ENCODE measurements at regions not wholly inside any gene's neighbourhood (a gene's known extent, or its start where the extent isn't known, plus 50 kb on each side); places are given as distances from the start of the nearest gene placed in this dataset.

DNA sequence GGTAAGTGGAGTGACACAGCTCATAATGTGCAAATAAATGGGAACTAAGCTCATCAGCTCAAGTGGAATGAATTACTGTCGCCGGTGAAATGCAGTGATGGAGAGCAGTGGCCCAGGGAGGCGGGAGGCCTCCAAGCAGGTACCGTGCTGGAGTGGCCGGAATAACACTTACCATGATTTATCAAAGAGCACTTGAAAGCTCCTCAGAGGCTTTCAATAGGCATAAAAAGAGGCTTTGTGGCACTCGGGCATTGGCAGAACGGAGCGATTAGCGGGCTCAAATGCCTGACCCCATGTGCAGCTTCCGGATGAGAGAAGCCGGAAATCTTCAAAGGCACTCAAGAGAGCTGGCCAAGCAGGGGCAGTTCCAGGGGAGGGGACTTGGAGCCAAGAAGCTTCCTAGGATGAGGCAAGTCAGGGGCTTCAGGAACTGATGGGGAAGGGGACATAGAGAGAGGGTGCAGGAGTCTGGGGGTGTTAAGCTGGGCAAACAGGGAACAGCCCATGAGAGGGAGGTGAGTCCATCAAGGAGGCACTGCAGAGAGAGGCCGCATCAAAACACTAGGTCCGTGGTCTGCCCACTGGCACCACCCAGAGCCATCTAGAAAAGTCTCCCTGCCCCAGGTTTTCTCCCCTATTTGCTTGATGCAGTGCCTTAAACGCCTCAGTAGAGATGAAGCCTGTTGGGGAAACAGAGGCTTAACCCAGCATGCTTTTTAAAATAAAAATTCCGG lies 144.0 kb upstream of the IRX6 start:
- POLR2A ChIA-PET: no interaction called here
- TF ChIP-seq FOXK2 (IDR thresholded peaks at IDR 0.05) (no peak), NFRKB (IDR thresholded peaks at IDR 0.05) (no peak), FOXA1 (IDR thresholded peaks at IDR 0.05) (no peak), FOXM1 (IDR thresholded peaks at IDR 0.05; ENCODE audit: borderline replicate concordance) (no peak), ZNF384 (IDR thresholded peaks at IDR 0.05) (no peak), L3MBTL2 (conservative IDR thresholded peaks at IDR 0.05) (no peak), ELF4 (IDR thresholded peaks at IDR 0.05) (no peak), SP1 (IDR thresholded peaks at IDR 0.05) (no peak), TARDBP (IDR thresholded peaks at IDR 0.05) (no peak), BHLHE40 (IDR thresholded peaks at IDR 0.05; ENCODE audit: borderline replicate concordance) (no peak), SUZ12 (IDR thresholded peaks at IDR 0.05) (no peak), LEF1 (IDR thresholded peaks at IDR 0.05; ENCODE audit: borderline replicate concordance) (no peak), HDGF (IDR thresholded peaks at IDR 0.05; ENCODE audit: borderline replicate concordance) (no peak), CTBP1 (IDR thresholded peaks at IDR 0.05; ENCODE audit: borderline replicate concordance) (no peak), ARNT (IDR thresholded peaks at IDR 0.05) (no peak)
- TF ChIP-seq, protein P1, sequence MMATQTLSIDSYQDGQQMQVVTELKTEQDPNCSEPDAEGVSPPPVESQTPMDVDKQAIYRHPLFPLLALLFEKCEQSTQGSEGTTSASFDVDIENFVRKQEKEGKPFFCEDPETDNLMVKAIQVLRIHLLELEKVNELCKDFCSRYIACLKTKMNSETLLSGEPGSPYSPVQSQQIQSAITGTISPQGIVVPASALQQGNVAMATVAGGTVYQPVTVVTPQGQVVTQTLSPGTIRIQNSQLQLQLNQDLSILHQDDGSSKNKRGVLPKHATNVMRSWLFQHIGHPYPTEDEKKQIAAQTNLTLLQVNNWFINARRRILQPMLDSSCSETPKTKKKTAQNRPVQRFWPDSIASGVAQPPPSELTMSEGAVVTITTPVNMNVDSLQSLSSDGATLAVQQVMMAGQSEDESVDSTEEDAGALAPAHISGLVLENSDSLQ (IDR thresholded peaks at IDR 0.05): no peak
- no peak for DNase-seq (ENCODE audit: extremely low spot score)
- CTCF ChIA-PET: interaction anchor here (0.5 kb wide), 1 partner anchor 61 kb away, joined by 3 read pairs; no protein-coding TSS in a partner anchor

DNA sequence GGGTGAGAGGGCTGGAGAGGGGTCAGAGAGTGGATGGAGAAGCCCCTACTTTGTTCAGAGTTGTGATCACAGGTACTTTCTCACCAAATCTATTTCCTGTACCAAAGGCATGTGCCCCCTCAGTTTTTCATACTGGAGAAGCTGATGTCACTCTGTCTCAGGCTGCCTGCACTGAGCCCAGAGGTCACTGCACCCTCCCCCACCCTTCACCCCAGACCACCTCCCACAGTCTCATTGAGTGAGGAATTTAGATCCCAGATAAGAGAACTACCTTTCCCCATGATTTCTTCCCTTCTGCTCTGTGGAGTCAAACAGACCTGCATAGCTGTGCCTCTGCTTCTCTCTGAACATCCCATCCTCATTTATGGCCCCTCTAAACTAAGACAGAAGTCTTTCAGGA lies 140.0 kb upstream of the IRX6 start:
- TF ChIP-seq TARDBP (IDR thresholded peaks at IDR 0.05): no peak
- no peak for TF ChIP-seq SP1 (IDR thresholded peaks at IDR 0.05)
- TF ChIP-seq CTBP1 (IDR thresholded peaks at IDR 0.05; ENCODE audit: borderline replicate concordance): no peak
- TF ChIP-seq NFRKB (IDR thresholded peaks at IDR 0.05): no peak
- no peak for TF ChIP-seq ARNT (IDR thresholded peaks at IDR 0.05)
- no peak for TF ChIP-seq FOXM1 (IDR thresholded peaks at IDR 0.05; ENCODE audit: borderline replicate concordance)
- no peak for TF ChIP-seq HDGF (IDR thresholded peaks at IDR 0.05; ENCODE audit: borderline replicate concordance)
- no peak for TF ChIP-seq SUZ12 (IDR thresholded peaks at IDR 0.05)
- no peak for TF ChIP-seq BHLHE40 (IDR thresholded peaks at IDR 0.05; ENCODE audit: borderline replicate concordance)
- TF ChIP-seq FOXA1 (IDR thresholded peaks at IDR 0.05): no peak
- TF ChIP-seq L3MBTL2 (conservative IDR thresholded peaks at IDR 0.05): no peak
- ChIA-PET CTCF (no interaction called here), POLR2A (no interaction called here)
- no peak for DNase-seq (ENCODE audit: extremely low spot score)

DNA sequence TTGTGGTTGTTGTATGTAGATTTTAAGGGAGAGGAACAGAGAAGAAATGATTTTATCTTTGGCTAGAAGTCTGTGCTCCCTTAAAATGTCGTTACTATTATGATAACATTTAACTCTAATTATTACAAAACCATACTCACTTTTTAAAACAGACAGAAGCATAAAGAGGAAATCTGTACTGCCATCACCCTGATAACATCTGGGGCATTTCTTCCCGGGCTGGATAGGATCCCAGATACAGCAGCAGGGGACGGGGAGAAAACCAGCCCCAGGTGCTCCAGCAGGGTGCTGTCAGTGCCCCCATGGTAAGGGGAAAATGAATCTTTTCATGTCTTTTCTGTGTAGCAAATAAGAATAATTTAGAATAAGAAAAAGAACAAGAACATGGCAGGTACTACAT lies 139.4 kb upstream of the IRX6 start:
- ChIA-PET CTCF (no interaction called here), POLR2A (no interaction called here)
- no peak for DNase-seq (ENCODE audit: extremely low spot score)
- TF ChIP-seq CTBP1 (IDR thresholded peaks at IDR 0.05; ENCODE audit: borderline replicate concordance): no peak
- TF ChIP-seq, protein P1 (IDR thresholded peaks at IDR 0.05): no peak
- TF ChIP-seq ELF4 (IDR thresholded peaks at IDR 0.05): no peak
- TF ChIP-seq ZNF384 (IDR thresholded peaks at IDR 0.05): no peak
- no peak for TF ChIP-seq BHLHE40 (IDR thresholded peaks at IDR 0.05; ENCODE audit: borderline replicate concordance)
- no peak for TF ChIP-seq FOXK2 (IDR thresholded peaks at IDR 0.05)
- TF ChIP-seq FOXM1 (IDR thresholded peaks at IDR 0.05; ENCODE audit: borderline replicate concordance): no peak
- TF ChIP-seq ARNT (IDR thresholded peaks at IDR 0.05): no peak
- no peak for TF ChIP-seq FOXA1 (IDR thresholded peaks at IDR 0.05)
- no peak for TF ChIP-seq SUZ12 (IDR thresholded peaks at IDR 0.05)
- no peak for TF ChIP-seq LEF1 (IDR thresholded peaks at IDR 0.05; ENCODE audit: borderline replicate concordance)
- no peak for TF ChIP-seq NFRKB (IDR thresholded peaks at IDR 0.05)
- no peak for TF ChIP-seq TARDBP (IDR thresholded peaks at IDR 0.05)
- no peak for TF ChIP-seq SP1 (IDR thresholded peaks at IDR 0.05)
- no peak for TF ChIP-seq HDGF (IDR thresholded peaks at IDR 0.05; ENCODE audit: borderline replicate concordance)
- no peak for TF ChIP-seq L3MBTL2 (conservative IDR thresholded peaks at IDR 0.05)

DNA sequence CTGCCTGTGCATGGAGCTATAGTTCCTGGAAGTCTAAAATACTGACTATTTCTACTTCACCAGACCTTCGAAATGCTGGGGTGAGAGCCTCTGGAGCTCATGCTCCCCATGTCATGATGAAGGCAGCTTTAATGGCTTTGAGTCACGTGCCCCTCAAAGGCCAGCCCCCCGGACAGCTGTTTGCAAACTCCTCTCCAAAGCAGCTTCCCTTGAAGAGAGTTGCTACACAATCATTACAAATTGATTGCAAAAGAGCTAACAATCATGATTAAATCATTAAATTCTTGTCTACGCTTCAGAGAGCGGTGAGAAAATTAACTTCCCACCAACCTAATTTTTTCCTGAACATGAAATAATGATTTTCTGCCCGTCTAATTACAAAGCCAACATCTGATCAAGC lies 134.8 kb upstream of the IRX6 start:
- CTCF ChIA-PET: interaction anchor here (1.1 kb wide), 1 partner anchor 33 kb away, joined by 3 read pairs; no protein-coding TSS in a partner anchor
- TF ChIP-seq SUZ12 (IDR thresholded peaks at IDR 0.05): no peak
- TF ChIP-seq SP1 (IDR thresholded peaks at IDR 0.05): no peak
- no peak for TF ChIP-seq TARDBP (IDR thresholded peaks at IDR 0.05)
- no peak for TF ChIP-seq HDGF (IDR thresholded peaks at IDR 0.05; ENCODE audit: borderline replicate concordance)
- no peak for TF ChIP-seq FOXM1 (IDR thresholded peaks at IDR 0.05; ENCODE audit: borderline replicate concordance)
- TF ChIP-seq NFRKB (IDR thresholded peaks at IDR 0.05): no peak
- no peak for TF ChIP-seq CTBP1 (IDR thresholded peaks at IDR 0.05; ENCODE audit: borderline replicate concordance)
- TF ChIP-seq, protein P1 (IDR thresholded peaks at IDR 0.05): no peak
- POLR2A ChIA-PET: no interaction called here
- no peak for DNase-seq (ENCODE audit: extremely low spot score)

DNA sequence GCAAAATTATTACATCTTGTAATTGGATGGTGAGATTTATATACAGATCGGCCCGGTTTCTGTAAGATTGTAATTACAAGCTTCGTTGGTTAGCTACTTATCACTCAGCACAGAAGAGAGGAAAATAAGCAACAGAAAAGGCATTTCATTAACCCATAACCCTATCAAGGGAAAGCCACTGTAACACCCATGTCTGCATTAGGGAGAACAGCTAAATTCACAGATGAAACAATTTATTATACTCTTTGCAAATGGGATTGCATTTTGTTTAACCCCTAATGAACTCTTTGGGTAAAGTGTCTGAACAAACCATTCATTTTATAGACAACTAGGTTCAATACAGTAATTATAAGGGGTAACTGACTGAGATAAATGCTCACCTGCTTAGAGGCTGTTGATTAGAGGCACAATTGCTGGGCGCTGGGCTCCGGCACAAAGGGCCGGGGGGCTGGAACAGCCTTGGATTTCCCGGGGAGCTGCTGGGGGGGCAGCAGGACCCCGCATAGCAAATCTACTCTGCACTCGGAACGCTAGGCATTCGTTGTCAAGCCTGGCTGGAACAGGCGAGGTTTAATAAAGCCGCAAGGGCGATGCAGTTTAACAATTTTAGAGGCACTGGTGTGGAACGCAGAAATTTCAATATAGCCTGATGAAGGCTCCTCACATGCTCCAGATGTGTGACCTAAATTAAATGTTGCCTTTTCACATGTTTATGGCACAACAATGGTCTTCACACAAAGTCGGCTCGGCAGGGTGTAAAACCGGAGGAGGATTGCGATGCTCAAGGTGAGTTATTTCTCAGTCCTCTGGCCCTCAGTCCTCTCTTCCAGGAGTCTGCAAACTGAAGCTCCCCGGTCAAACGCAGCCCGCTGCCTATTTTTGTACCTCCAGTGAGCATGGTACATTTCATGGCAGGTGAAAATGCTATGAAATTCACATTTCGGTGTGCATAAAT lies 134.0 kb upstream of the IRX6 start:
- CTCF ChIA-PET: interaction anchor here (1.1 kb wide), 1 partner anchor 33 kb away, joined by 3 read pairs; no protein-coding TSS in a partner anchor

More for the DNA sequence above, 134.0 kb upstream of the IRX6 start:
- TF ChIP-seq SP1 (IDR thresholded peaks at IDR 0.05): no peak
- no peak for TF ChIP-seq ARNT (IDR thresholded peaks at IDR 0.05)
- no peak for TF ChIP-seq BHLHE40 (IDR thresholded peaks at IDR 0.05; ENCODE audit: borderline replicate concordance)
- TF ChIP-seq LEF1 (IDR thresholded peaks at IDR 0.05; ENCODE audit: borderline replicate concordance): no peak
- TF ChIP-seq ZNF384 (IDR thresholded peaks at IDR 0.05): no peak
- no peak for TF ChIP-seq NFRKB (IDR thresholded peaks at IDR 0.05)
- TF ChIP-seq TARDBP (IDR thresholded peaks at IDR 0.05): no peak
- TF ChIP-seq FOXA1 (IDR thresholded peaks at IDR 0.05): no peak
- no peak for TF ChIP-seq FOXM1 (IDR thresholded peaks at IDR 0.05; ENCODE audit: borderline replicate concordance)
- DNase-seq (ENCODE audit: extremely low spot score): no peak
- POLR2A ChIA-PET: no interaction called here

Measured in HEK293T (cell line).